Activated CD4-positive, alpha-beta T cell treated with anti-CD3 and anti-CD28 coated beads, Interleukin-2, amount 10 ng/mL, durations not matched to agents 7 days and 5 days (primary cell): ENCODE measurements at regions not wholly inside any gene's neighbourhood (a gene's known extent, or its start where the extent isn't known, plus 50 kb on each side); places are given as distances from the start of the nearest gene placed in this dataset.

Source experiments
- CTCF ChIA-PET: fragments of 350-600 bp; sonication (Branson Sonifier 250); formaldehyde crosslinking; loops from one replicate; lab custom pipeline; 2021; ENCODE audit warnings: antibody characterized with exemption; lab: Charles Lee
- POLR2A ChIA-PET: fragments of 350-600 bp; sonication (Branson Sonifier 250); formaldehyde crosslinking; loops from one replicate; lab custom pipeline; 2021; ENCODE audit warnings: antibody characterized with exemption; lab: Charles Lee
- DNase-seq: peaks from one replicate; pipeline ENCODE4 v3.0.0-alpha.2; 2020
- H3K27ac Mint-ChIP-seq: one replicate; pipeline ENCODE4 v1.8.0; 2021; ENCODE audit warnings: mild to moderate bottlenecking, moderate library complexity, mixed read lengths
- H3K27me3 Mint-ChIP-seq: one replicate; pipeline ENCODE4 v1.8.0; 2021; ENCODE audit warnings: mixed read lengths
- H3K36me3 Mint-ChIP-seq: one replicate; pipeline ENCODE4 v1.8.0; 2021; ENCODE audit warnings: low read depth, mixed read lengths
- H3K4me1 Mint-ChIP-seq: one replicate; pipeline ENCODE4 v1.8.0; 2021; ENCODE audit warnings: mixed read lengths
- H3K4me3 Mint-ChIP-seq: one replicate; pipeline ENCODE4 v1.8.0; 2021; ENCODE audit warnings: mild to moderate bottlenecking, moderate library complexity, mixed read lengths
- H3K9me3 Mint-ChIP-seq: one replicate; pipeline ENCODE4 v1.8.0; 2021; ENCODE audit warnings: mixed read lengths

GRCh38 chr2:194363295-194363694, 1293.7 kb upstream of the SLC39A10 start:
- CTCF ChIA-PET: no interaction called here
- Mint-ChIP-seq H3K9me3 (peaks cover 4% of the 10 kb centered on the region), H3K4me3 (no peak overlapping the region), H3K36me3 (no peaks in the 10 kb centered on the region), H3K27me3 (no peaks in the 10 kb centered on the region), H3K27ac (no peak overlapping the region), H3K4me1 (no peaks in the 10 kb centered on the region)
- DNase-seq: no peak
- POLR2A ChIA-PET: no interaction called here

GRCh38 chr2:194352505-194352904, 1304.5 kb upstream of the SLC39A10 start:
- no peaks in the 10 kb centered on the region for H3K4me1 Mint-ChIP-seq

GRCh38 chr2:194346193-194346592, 1310.8 kb upstream of the SLC39A10 start:
- Mint-ChIP-seq H3K4me1 (no peaks in the 10 kb centered on the region), H3K36me3 (no peaks in the 10 kb centered on the region), H3K9me3 (no peaks in the 10 kb centered on the region), H3K27me3 (no peaks in the 10 kb centered on the region), H3K27ac (no peak overlapping the region), H3K4me3 (no peak overlapping the region)
- ChIA-PET CTCF (no interaction called here), POLR2A (no interaction called here)
- DNase-seq: no peak

More at GRCh38 chr2:194352505-194352904, 1304.5 kb upstream of the SLC39A10 start:
- DNase-seq: no peak
- ChIA-PET POLR2A (no interaction called here), CTCF (interaction anchor here (0.6 kb wide), 1 partner anchor 44 kb away, joined by 3 read pairs; no protein-coding TSS in a partner anchor)
- Mint-ChIP-seq H3K27ac (no peak overlapping the region), H3K36me3 (no peaks in the 10 kb centered on the region), H3K9me3 (no peaks in the 10 kb centered on the region), H3K4me3 (no peak overlapping the region), H3K27me3 (no peaks in the 10 kb centered on the region)

- Mint-ChIP-seq H3K27me3 (no peaks in the 10 kb centered on the region), H3K27ac (no peak overlapping the region), H3K4me3 (no peak overlapping the region), H3K36me3 (no peaks in the 10 kb centered on the region), H3K4me1 (no peaks in the 10 kb centered on the region), H3K9me3 (no peaks in the 10 kb centered on the region)
- no peak for DNase-seq
- ChIA-PET CTCF (no interaction called here), POLR2A (no interaction called here)
These were observed 1311.7 kb upstream of the SLC39A10 start for GRCh38 chr2:194345347-194345746.

- CTCF ChIA-PET: no interaction called here
- H3K27me3 Mint-ChIP-seq: no peaks in the 10 kb centered on the region
- no peaks in the 10 kb centered on the region for H3K9me3 Mint-ChIP-seq
These were observed 1313.9 kb upstream of the SLC39A10 start for GRCh38 chr2:194343167-194343566.

GRCh38 chr2:194332799-194333490, 1324.1 kb upstream of the SLC39A10 start:
- ChIA-PET CTCF (interaction anchor here (0.9 kb wide), 1 partner anchor 13 kb away, joined by 3 read pairs; no protein-coding TSS in a partner anchor), POLR2A (no interaction called here)

More at GRCh38 chr2:194343167-194343566, 1313.9 kb upstream of the SLC39A10 start:
- Mint-ChIP-seq H3K27ac (no peak overlapping the region), H3K4me3 (no peak overlapping the region), H3K4me1 (no peaks in the 10 kb centered on the region), H3K36me3 (no peaks in the 10 kb centered on the region)
- no peak for DNase-seq
- POLR2A ChIA-PET: no interaction called here

GRCh38 chr2:194328456-194328855, 1328.6 kb upstream of the SLC39A10 start:
- Mint-ChIP-seq H3K27ac (no peak overlapping the region), H3K9me3 (no peaks in the 10 kb centered on the region), H3K27me3 (no peaks in the 10 kb centered on the region), H3K4me1 (no peaks in the 10 kb centered on the region), H3K36me3 (no peaks in the 10 kb centered on the region), H3K4me3 (no peak overlapping the region)
- POLR2A ChIA-PET: no interaction called here
- no peak for DNase-seq
- CTCF ChIA-PET: no interaction called here

More at GRCh38 chr2:194332799-194333490, 1324.1 kb upstream of the SLC39A10 start:
- Mint-ChIP-seq H3K9me3 (no peaks in the 10 kb centered on the region), H3K27ac (no peak overlapping the region), H3K27me3 (no peaks in the 10 kb centered on the region), H3K36me3 (no peaks in the 10 kb centered on the region), H3K4me1 (no peaks in the 10 kb centered on the region), H3K4me3 (no peak overlapping the region)
- DNase-seq: no peak

- Mint-ChIP-seq H3K27ac (no peak overlapping the region), H3K4me3 (no peak overlapping the region), H3K36me3 (no peaks in the 10 kb centered on the region), H3K4me1 (no peaks in the 10 kb centered on the region), H3K27me3 (no peaks in the 10 kb centered on the region), H3K9me3 (no peaks in the 10 kb centered on the region)
- POLR2A ChIA-PET: no interaction called here
- CTCF ChIA-PET: no interaction called here
- DNase-seq: no peak
These were observed 1329.7 kb upstream of the SLC39A10 start for GRCh38 chr2:194327196-194327888.

GRCh38 chr2:194323740-194324139, 1333.3 kb upstream of the SLC39A10 start:
- Mint-ChIP-seq H3K4me3 (no peak overlapping the region), H3K27ac (no peak overlapping the region), H3K4me1 (no peaks in the 10 kb centered on the region), H3K27me3 (no peaks in the 10 kb centered on the region), H3K9me3 (no peaks in the 10 kb centered on the region), H3K36me3 (no peaks in the 10 kb centered on the region)
- POLR2A ChIA-PET: no interaction called here
- no peak for DNase-seq
- CTCF ChIA-PET: no interaction called here

GRCh38 chr2:194320520-194320919, 1336.5 kb upstream of the SLC39A10 start:
- no peaks in the 10 kb centered on the region for H3K27me3 Mint-ChIP-seq
- ChIA-PET POLR2A (no interaction called here), CTCF (no interaction called here)
- no peaks in the 10 kb centered on the region for H3K36me3 Mint-ChIP-seq
- no peak overlapping the region for H3K27ac Mint-ChIP-seq
- no peak for DNase-seq
- H3K4me3 Mint-ChIP-seq: no peak overlapping the region
- H3K4me1 Mint-ChIP-seq: no peaks in the 10 kb centered on the region
- no peaks in the 10 kb centered on the region for H3K9me3 Mint-ChIP-seq

GRCh38 chr2:194319222-194319992, 1337.6 kb upstream of the SLC39A10 start:
- H3K27me3 Mint-ChIP-seq: no peaks in the 10 kb centered on the region
- no peaks in the 10 kb centered on the region for H3K36me3 Mint-ChIP-seq
- ChIA-PET POLR2A (no interaction called here), CTCF (interaction anchor here (0.7 kb wide), 1 partner anchor 14 kb away, joined by 3 read pairs; no protein-coding TSS in a partner anchor)
- DNase-seq: no peak
- no peaks in the 10 kb centered on the region for H3K4me1 Mint-ChIP-seq
- no peaks in the 10 kb centered on the region for H3K9me3 Mint-ChIP-seq
- H3K27ac Mint-ChIP-seq: no peak overlapping the region
- no peak overlapping the region for H3K4me3 Mint-ChIP-seq

GRCh38 chr2:194314042-194314441, 1343.0 kb upstream of the SLC39A10 start:
- no peaks in the 10 kb centered on the region for H3K27me3 Mint-ChIP-seq
- ChIA-PET POLR2A (no interaction called here), CTCF (no interaction called here)
- H3K9me3 Mint-ChIP-seq: no peaks in the 10 kb centered on the region
- H3K4me1 Mint-ChIP-seq: no peaks in the 10 kb centered on the region
- no peaks in the 10 kb centered on the region for H3K36me3 Mint-ChIP-seq
- H3K27ac Mint-ChIP-seq: no peak overlapping the region
- H3K4me3 Mint-ChIP-seq: no peak overlapping the region
- DNase-seq: no peak

GRCh38 chr2:194304191-194304590, 1352.8 kb upstream of the SLC39A10 start:
- no peak overlapping the region for H3K4me3 Mint-ChIP-seq
- POLR2A ChIA-PET: no interaction called here
- H3K4me1 Mint-ChIP-seq: no peaks in the 10 kb centered on the region
- no peak overlapping the region for H3K27ac Mint-ChIP-seq
- no peak for DNase-seq
- H3K36me3 Mint-ChIP-seq: no peaks in the 10 kb centered on the region
- CTCF ChIA-PET: no interaction called here
- H3K27me3 Mint-ChIP-seq: no peaks in the 10 kb centered on the region
- no peaks in the 10 kb centered on the region for H3K9me3 Mint-ChIP-seq
